ENCODE measurements at regions not wholly inside any gene's neighbourhood (a gene's known extent, or its start where the extent isn't known, plus 50 kb on each side); places are given as distances from the start of the nearest gene placed in this dataset.

GRCh38 chr13:106383791-106384190, 151.7 kb downstream of the EFNB2 start:
- DNase-seq (ENCODE audit: low spot score): no peak

- DNase-seq (ENCODE audit: low spot score): no peak
These were observed 152.9 kb downstream of the EFNB2 start for GRCh38 chr13:106382534-106382933.

GRCh38 chr13:106381091-106381490, 154.4 kb downstream of the EFNB2 start:
- DNase-seq (ENCODE audit: low spot score): no peak

- DNase-seq (ENCODE audit: low spot score): no peak
These were observed 157.4 kb downstream of the EFNB2 start for GRCh38 chr13:106377931-106378662.

GRCh38 chr13:106377341-106377740, 158.1 kb downstream of the EFNB2 start:
- no peak for DNase-seq (ENCODE audit: low spot score)

GRCh38 chr13:106376401-106377112, 158.9 kb downstream of the EFNB2 start:
- no peak for DNase-seq (ENCODE audit: low spot score)

GRCh38 chr13:106375085-106375484, 160.4 kb downstream of the EFNB2 start:
- no peak for DNase-seq (ENCODE audit: low spot score)

- DNase-seq (ENCODE audit: low spot score): no peak
These were observed 160.8 kb downstream of the EFNB2 start for GRCh38 chr13:106374631-106375030.

- DNase-seq (ENCODE audit: low spot score): no peak
These were observed 161.4 kb downstream of the EFNB2 start for GRCh38 chr13:106373989-106374572.

GRCh38 chr13:106373304-106373988, 162.0 kb downstream of the EFNB2 start:
- DNase-seq (ENCODE audit: low spot score): no peak

- DNase-seq (ENCODE audit: low spot score): no peak
These were observed 163.0 kb downstream of the EFNB2 start for GRCh38 chr13:106372199-106373155.

GRCh38 chr13:106371024-106371423, 164.4 kb downstream of the EFNB2 start:
- no peak for DNase-seq (ENCODE audit: low spot score)

GRCh38 chr13:106369858-106370257, 165.6 kb downstream of the EFNB2 start:
- DNase-seq (ENCODE audit: low spot score): no peak

GRCh38 chr13:106369091-106369490, 166.4 kb downstream of the EFNB2 start:
- DNase-seq (ENCODE audit: low spot score): no peak

- no peak for DNase-seq (ENCODE audit: low spot score)
These were observed 168.0 kb downstream of the EFNB2 start for GRCh38 chr13:106367361-106367971.

GRCh38 chr13:106362707-106363106, 172.8 kb downstream of the EFNB2 start:
- DNase-seq (ENCODE audit: low spot score): no peak

- DNase-seq (ENCODE audit: low spot score): no peak
These were observed 173.8 kb downstream of the EFNB2 start for GRCh38 chr13:106361621-106362020.

- DNase-seq (ENCODE audit: low spot score): no peak
These were observed 178.3 kb downstream of the EFNB2 start for GRCh38 chr13:106357198-106357597.

GRCh38 chr13:106355866-106356265, 179.6 kb downstream of the EFNB2 start:
- DNase-seq (ENCODE audit: low spot score): no peak

GRCh38 chr13:106354961-106355360, 180.5 kb downstream of the EFNB2 start:
- DNase-seq (ENCODE audit: low spot score): no peak

GRCh38 chr13:106352850-106353249, 182.6 kb downstream of the EFNB2 start:
- no peak for DNase-seq (ENCODE audit: low spot score)

All from cerebellar cortex (tissue), 1 donor.